Trophoblast cell (in vitro differentiated cells and primary cell): ENCODE measurements at regions not wholly inside any gene's neighbourhood (a gene's known extent, or its start where the extent isn't known, plus 50 kb on each side); places are given as distances from the start of the nearest gene placed in this dataset.

Experiments used
- DNase-seq, 2 donors: peaks; one replicate each; pipeline ENCODE4 v3.0.0-alpha.2; 2016
- H2AFZ ChIP-seq: 2 replicates; pipeline ENCODE4 v1.6.1; 2013; ENCODE audit warnings: low read length, moderate library complexity, mild to moderate bottlenecking; ENCODE audit not compliant: insufficient read depth, poor library complexity
- H2AK5ac ChIP-seq: 2 replicates; pipeline ENCODE4 v1.6.1; 2013; ENCODE audit warnings: mild to moderate bottlenecking, low read length
- H2BK120ac ChIP-seq: 2 replicates; pipeline ENCODE4 v1.6.1; 2013; ENCODE audit warnings: low read length, mild to moderate bottlenecking, moderate library complexity; ENCODE audit not compliant: insufficient read depth, poor library complexity
- H2BK12ac ChIP-seq: 2 replicates; pipeline ENCODE4 v1.6.1; 2013; ENCODE audit warnings: mild to moderate bottlenecking, low read length, moderate library complexity
- H2BK5ac ChIP-seq: 2 replicates; pipeline ENCODE4 v1.6.1; 2013; ENCODE audit warnings: low read length, low read depth, moderate library complexity, mild to moderate bottlenecking; ENCODE audit not compliant: poor library complexity
- H3K14ac ChIP-seq: 2 replicates; pipeline ENCODE4 v1.6.1; 2013; ENCODE audit warnings: mild to moderate bottlenecking, low read length
- H3K18ac ChIP-seq: 2 replicates; pipeline ENCODE4 v1.6.1; 2013; ENCODE audit warnings: mild to moderate bottlenecking, low read length
- H3K23ac ChIP-seq: 2 replicates; pipeline ENCODE4 v1.6.1; 2013; ENCODE audit warnings: low read length
- H3K27ac ChIP-seq: 2 replicates; pipeline ENCODE4 v1.5.1; 2013; ENCODE audit warnings: low read depth, mild to moderate bottlenecking, inconsistent platforms, low read length, moderate library complexity
- H3K27me3 ChIP-seq: 2 replicates; pipeline ENCODE4 v1.6.1; 2013; ENCODE audit warnings: inconsistent platforms, mild to moderate bottlenecking, low read length, moderate library complexity; ENCODE audit not compliant: insufficient read depth
- H3K36me3 ChIP-seq, 2 experiments: 1 replicate in 1 of 2; 2 replicates in 1 of 2; pipeline ENCODE4 v1.6.1; 2013; ENCODE audit warnings: low read length in 2 of 2, mild to moderate bottlenecking in 2 of 2, moderate library complexity in 1 of 2; ENCODE audit not compliant: insufficient read depth in 2 of 2, control insufficient read depth in 1 of 2
- H3K4ac ChIP-seq: 2 replicates; pipeline ENCODE4 v1.6.1; 2013; ENCODE audit warnings: low read depth, mild to moderate bottlenecking, low read length, moderate library complexity
- H3K4me1 ChIP-seq, 2 experiments: 1 replicate in 1 of 2; 2 replicates in 1 of 2; pipeline ENCODE4 v1.6.1; 2013; ENCODE audit warnings: low read length in 2 of 2, mild to moderate bottlenecking in 2 of 2, moderate library complexity in 1 of 2; ENCODE audit not compliant: insufficient read depth in 2 of 2, control insufficient read depth in 1 of 2
- H3K4me2 ChIP-seq: 2 replicates; pipeline ENCODE4 v1.6.1; 2013; ENCODE audit warnings: inconsistent platforms, mild to moderate bottlenecking, low read length, moderate library complexity
- H3K4me3 ChIP-seq: 2 replicates; pipeline ENCODE4 v1.5.1; 2013; ENCODE audit warnings: mild to moderate bottlenecking, low read depth, low read length, inconsistent platforms
- H3K79me1 ChIP-seq: one replicate; pipeline ENCODE4 v1.6.1; 2013; ENCODE audit warnings: low read length
- H3K79me2 ChIP-seq: 2 replicates; pipeline ENCODE4 v1.6.1; 2013; ENCODE audit warnings: low read length, mild to moderate bottlenecking; ENCODE audit not compliant: control insufficient read depth, insufficient read depth, poor library complexity
- H3K9ac ChIP-seq: 2 replicates; pipeline ENCODE4 v1.6.1; 2013; ENCODE audit warnings: mild to moderate bottlenecking, low read length
- H3K9me3 ChIP-seq: 2 replicates; pipeline ENCODE4 v1.6.1; 2013; ENCODE audit warnings: low read depth, mild to moderate bottlenecking, control low read depth, inconsistent platforms, low read length; ENCODE audit not compliant: insufficient read depth
- H4K12ac ChIP-seq: 2 replicates; pipeline ENCODE4 v1.6.1; 2013; ENCODE audit warnings: low read depth, mild to moderate bottlenecking, low read length, moderate library complexity
- H4K8ac ChIP-seq: 2 replicates; pipeline ENCODE4 v1.6.1; 2013; ENCODE audit warnings: low read depth, mild to moderate bottlenecking, low read length, moderate library complexity
- H4K91ac ChIP-seq: one replicate; pipeline ENCODE4 v1.6.1; 2013; ENCODE audit warnings: low read depth, mild to moderate bottlenecking, low read length, moderate library complexity
- WGBS: extraction: QIAGEN DNeasy Blood & Tissue Kit; methylation state at CpG from one replicate; pipeline ENCODE4 v1.1.7; 2013; ENCODE audit warnings: missing lambda C conversion rate; ENCODE audit not compliant: insufficient read length, insufficient coverage; ENCODE audit errors: extremely low coverage; 5-methylcytosine and 5-hydroxymethylcytosine counted together

GRCh38 chr2:122203523-122203922 is 448.1 kb downstream of the TSN start:
- Histone ChIP-seq H4K12ac (no peak overlapping the region), H3K79me2 (no peaks in the 10 kb centered on the region), H3K9me3 (no peaks in the 10 kb centered on the region), H2AK5ac (no peak overlapping the region), H2AFZ (no peak overlapping the region), H3K79me1 (no peaks in the 10 kb centered on the region), H3K4me3 (no peak overlapping the region), H4K91ac (no peak overlapping the region), H3K27me3 (no peaks in the 10 kb centered on the region), H2BK12ac (no peak overlapping the region), H2BK120ac (no peak overlapping the region), H3K4me2 (no peak overlapping the region), H3K23ac (no peak overlapping the region), H3K36me3 (no peaks in the 10 kb centered on the region), H2BK5ac (no peak overlapping the region), H3K4me1 (no peaks in the 10 kb centered on the region), H3K18ac (no peak overlapping the region), H3K27ac (no peak overlapping the region), H3K9ac (no peak overlapping the region), H3K4ac (no peak overlapping the region), H4K8ac (no peak overlapping the region), H3K14ac (no peak overlapping the region)
- no peak for DNase-seq
- no CpG with 5 or more reads among the region's 4 CpGs for WGBS

DNA sequence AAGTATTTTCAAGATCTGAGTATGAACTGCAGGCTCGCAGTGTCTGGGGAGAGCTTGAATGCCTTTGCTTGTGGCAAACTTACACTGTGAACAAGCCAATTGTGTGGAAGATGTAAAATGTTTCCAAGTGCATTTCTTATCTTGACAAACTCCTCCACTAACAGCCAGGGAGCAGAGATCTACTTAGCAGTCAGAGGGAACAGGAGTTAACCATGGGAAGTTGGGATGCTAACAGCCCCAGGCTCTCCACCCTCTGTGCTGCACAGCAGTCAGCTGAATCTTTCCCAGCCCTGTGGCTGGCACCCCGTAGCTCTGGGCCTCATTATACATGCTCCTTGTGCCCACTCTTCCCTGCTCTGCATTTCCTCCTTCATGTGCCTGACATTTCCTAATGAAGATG is 450.2 kb downstream of the TSN start:
- no peaks in the 10 kb centered on the region for H3K9me3 ChIP-seq
- H2AFZ ChIP-seq = no peak overlapping the region
- H3K79me1 ChIP-seq = no peaks in the 10 kb centered on the region
- no peak overlapping the region for H2BK5ac ChIP-seq
- H3K79me2 ChIP-seq = no peaks in the 10 kb centered on the region
- H3K18ac ChIP-seq = no peak overlapping the region
- no peak overlapping the region for H3K27ac ChIP-seq
- no CpG with 5 or more reads among the region's 2 CpGs for WGBS
- no peak overlapping the region for H3K4ac ChIP-seq
- no peak overlapping the region for H3K4me3 ChIP-seq
- H2AK5ac ChIP-seq = no peak overlapping the region
- H2BK12ac ChIP-seq = no peak overlapping the region
- H4K8ac ChIP-seq = no peak overlapping the region
- no peak overlapping the region for H4K91ac ChIP-seq
- no peak overlapping the region for H3K14ac ChIP-seq
- DNase-seq = no peak
- no peaks in the 10 kb centered on the region for H3K4me1 ChIP-seq
- H2BK120ac ChIP-seq = no peak overlapping the region
- no peak overlapping the region for H4K12ac ChIP-seq
- no peak overlapping the region for H3K9ac ChIP-seq
- no peak overlapping the region for H3K4me2 ChIP-seq
- H3K27me3 ChIP-seq = no peaks in the 10 kb centered on the region
- no peak overlapping the region for H3K23ac ChIP-seq
- no peaks in the 10 kb centered on the region for H3K36me3 ChIP-seq

- Histone ChIP-seq H2BK12ac (no peak overlapping the region), H3K9ac (no peak overlapping the region), H3K36me3 (no peaks in the 10 kb centered on the region), H3K4me3 (no peak overlapping the region), H3K27ac (no peak overlapping the region), H3K4me2 (no peak overlapping the region), H3K79me1 (no peaks in the 10 kb centered on the region), H2AK5ac (no peak overlapping the region), H3K4me1 (no peaks in the 10 kb centered on the region), H4K91ac (no peak overlapping the region), H3K4ac (no peak overlapping the region), H3K23ac (no peak overlapping the region), H2AFZ (no peak overlapping the region), H4K12ac (no peak overlapping the region), H3K79me2 (no peaks in the 10 kb centered on the region), H3K18ac (no peak overlapping the region), H3K14ac (no peak overlapping the region), H2BK120ac (no peak overlapping the region), H4K8ac (no peak overlapping the region), H3K9me3 (no peaks in the 10 kb centered on the region), H3K27me3 (no peaks in the 10 kb centered on the region), H2BK5ac (no peak overlapping the region)
- no peak for DNase-seq
- no CpG with 5 or more reads among the region's 3 CpGs for WGBS
Measured at GRCh38 chr2:122206101-122206500, 450.6 kb downstream of the TSN start.

DNA sequence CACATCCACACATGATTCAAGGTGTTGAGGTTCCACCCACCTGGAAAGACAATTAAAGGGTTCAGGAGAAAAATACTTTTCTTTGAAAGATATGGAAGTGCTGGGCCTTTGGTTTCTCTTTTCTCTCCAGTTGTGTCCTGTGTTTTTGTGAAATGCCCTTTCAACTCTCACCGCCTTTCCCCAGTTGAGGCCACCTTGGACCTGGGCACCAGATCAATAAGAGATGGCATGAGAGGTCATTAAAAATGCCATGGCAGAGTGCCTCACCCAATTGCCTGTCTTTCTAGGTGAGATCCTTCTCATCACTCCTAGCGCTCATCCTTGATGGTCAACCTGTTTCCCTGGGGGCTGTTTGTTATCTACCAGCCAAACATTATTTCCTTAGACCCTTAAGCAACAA is 453.9 kb downstream of the TSN start:
- Histone ChIP-seq H3K14ac (no peak overlapping the region), H3K4me2 (no peak overlapping the region), H3K27ac (no peak overlapping the region), H3K36me3 (no peaks in the 10 kb centered on the region), H3K4me3 (no peak overlapping the region), H2BK120ac (no peak overlapping the region), H4K91ac (no peak overlapping the region), H2AK5ac (no peak overlapping the region), H3K4me1 (no peaks in the 10 kb centered on the region), H2AFZ (no peak overlapping the region), H4K8ac (no peak overlapping the region), H3K9me3 (no peaks in the 10 kb centered on the region), H3K79me2 (no peaks in the 10 kb centered on the region), H3K23ac (no peak overlapping the region), H3K4ac (no peak overlapping the region), H3K18ac (no peak overlapping the region), H2BK5ac (no peak overlapping the region), H3K9ac (no peak overlapping the region), H4K12ac (no peak overlapping the region), H3K27me3 (no peaks in the 10 kb centered on the region), H3K79me1 (no peaks in the 10 kb centered on the region), H2BK12ac (no peak overlapping the region)
- WGBS = no CpG with 5 or more reads among the region's 2 CpGs
- no peak for DNase-seq
